ENCODE measurements at regions not wholly inside any gene's neighbourhood (a gene's known extent, or its start where the extent isn't known, plus 50 kb on each side); places are given as distances from the start of the nearest gene placed in this dataset.
"Not testable (repeated sequence)": the region's sequence is repeated elsewhere in the genome, so short reads cannot be mapped to it uniquely, and the experiment has no call there.

GRCh38 chr3:139107424-139108252, 62.9 kb upstream of the PRR23C start:
- H3K9me3 ChIP-seq = no peaks in the 10 kb centered on the region
- no peak overlapping the region for H3K4me3 ChIP-seq
- no peaks in the 10 kb centered on the region for H3K4me1 ChIP-seq
- no peaks in the 10 kb centered on the region for H3K36me3 ChIP-seq
- no peak for TF ChIP-seq CTCF (IDR thresholded peaks at IDR 0.05)
- DNase-seq (ENCODE audit: low spot score) = no peak
- no peak overlapping the region for H3K27ac ChIP-seq
- H3K27me3 ChIP-seq = no peaks in the 10 kb centered on the region

- Histone ChIP-seq H3K36me3 (no peaks in the 10 kb centered on the region), H3K9me3 (no peaks in the 10 kb centered on the region), H3K27ac (no peak overlapping the region), H3K4me1 (no peaks in the 10 kb centered on the region), H3K27me3 (no peaks in the 10 kb centered on the region), H3K4me3 (no peak overlapping the region)
- no peak for TF ChIP-seq CTCF (IDR thresholded peaks at IDR 0.05)
- no peak for DNase-seq (ENCODE audit: low spot score)
Measured at GRCh38 chr3:139108253-139108969, 63.7 kb upstream of the PRR23C start.

GRCh38 chr3:139109271-139109670, 64.6 kb upstream of the PRR23C start:
- no peaks in the 10 kb centered on the region for H3K4me1 ChIP-seq
- no peak for TF ChIP-seq CTCF (IDR thresholded peaks at IDR 0.05)
- no peaks in the 10 kb centered on the region for H3K27me3 ChIP-seq
- H3K27ac ChIP-seq = no peak overlapping the region
- DNase-seq (ENCODE audit: low spot score) = no peak
- H3K4me3 ChIP-seq = no peak overlapping the region
- no peaks in the 10 kb centered on the region for H3K9me3 ChIP-seq
- no peaks in the 10 kb centered on the region for H3K36me3 ChIP-seq

GRCh38 chr3:139110072-139110830, 65.6 kb upstream of the PRR23C start:
- DNase-seq (ENCODE audit: low spot score) = no peak
- Histone ChIP-seq H3K36me3 (no peaks in the 10 kb centered on the region), H3K9me3 (no peaks in the 10 kb centered on the region), H3K27me3 (no peaks in the 10 kb centered on the region), H3K4me3 (no peak overlapping the region), H3K27ac (no peak overlapping the region), H3K4me1 (no peaks in the 10 kb centered on the region)
- no peak for TF ChIP-seq CTCF (IDR thresholded peaks at IDR 0.05)

GRCh38 chr3:139110929-139111328, 66.2 kb upstream of the PRR23C start:
- H3K36me3 ChIP-seq; H3K27ac ChIP-seq; H3K9me3 ChIP-seq; H3K27me3 ChIP-seq; H3K4me1 ChIP-seq; DNase-seq (ENCODE audit: low spot score); H3K4me3 ChIP-seq: not testable (repeated sequence)
